DMS 273 (cell line): ENCODE measurements at regions not wholly inside any gene's neighbourhood (a gene's known extent, or its start where the extent isn't known, plus 50 kb on each side); places are given as distances from the start of the nearest gene placed in this dataset.

Experiments used
- DNase-seq: peaks from one replicate; lab custom pipeline; 2025; ENCODE audit not compliant: unreplicated experiment; lab: John Stamatoyannopoulos, UW

DNA sequence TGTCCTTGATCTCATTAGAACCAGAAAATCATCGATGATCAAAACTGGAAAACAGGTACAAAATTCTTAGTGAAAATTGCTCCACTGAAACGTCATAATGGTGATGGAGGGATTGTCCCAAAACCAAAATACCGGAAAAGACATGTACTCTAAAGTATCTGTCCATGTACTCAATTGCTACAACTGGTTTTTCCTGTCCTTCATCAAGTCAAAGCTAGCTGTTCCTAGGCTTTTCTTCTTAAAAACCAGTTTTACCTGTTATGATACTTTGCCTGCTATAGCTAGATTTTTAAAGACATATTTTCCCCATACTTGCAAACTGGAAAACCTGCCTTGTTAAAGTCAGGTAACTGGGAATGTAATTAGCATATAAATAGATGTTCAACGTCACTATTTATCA is 50.5 kb upstream of the LRRC1 start:
- no peak for DNase-seq

- no peak for DNase-seq
These were observed 53.6 kb upstream of the LRRC1 start for GRCh38 chr6:53741034-53741823.

DNA sequence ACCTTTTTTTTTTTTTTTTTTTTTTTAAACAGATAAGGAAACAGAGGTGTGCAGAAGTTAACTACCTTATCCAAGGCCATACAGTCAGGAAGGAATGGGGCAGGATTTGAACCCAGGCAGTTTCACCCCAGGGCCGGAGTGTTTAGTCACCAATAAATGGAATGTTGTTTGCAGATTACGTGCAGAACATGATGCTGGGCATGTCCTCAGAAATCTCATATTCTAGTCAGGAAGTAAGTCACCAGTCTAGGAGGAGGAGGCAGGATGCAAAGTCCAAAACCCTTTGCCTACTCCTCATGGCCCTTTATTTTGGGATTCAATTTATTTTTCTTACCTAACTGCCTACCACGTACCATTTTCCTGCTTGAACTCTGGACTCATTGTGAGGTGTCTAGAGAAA is 57.1 kb upstream of the LRRC1 start:
- DNase-seq: no peak

GRCh38 chr6:53735896-53736295 is 58.9 kb upstream of the LRRC1 start:
- peak; percentile 66 for DNase-seq

DNA sequence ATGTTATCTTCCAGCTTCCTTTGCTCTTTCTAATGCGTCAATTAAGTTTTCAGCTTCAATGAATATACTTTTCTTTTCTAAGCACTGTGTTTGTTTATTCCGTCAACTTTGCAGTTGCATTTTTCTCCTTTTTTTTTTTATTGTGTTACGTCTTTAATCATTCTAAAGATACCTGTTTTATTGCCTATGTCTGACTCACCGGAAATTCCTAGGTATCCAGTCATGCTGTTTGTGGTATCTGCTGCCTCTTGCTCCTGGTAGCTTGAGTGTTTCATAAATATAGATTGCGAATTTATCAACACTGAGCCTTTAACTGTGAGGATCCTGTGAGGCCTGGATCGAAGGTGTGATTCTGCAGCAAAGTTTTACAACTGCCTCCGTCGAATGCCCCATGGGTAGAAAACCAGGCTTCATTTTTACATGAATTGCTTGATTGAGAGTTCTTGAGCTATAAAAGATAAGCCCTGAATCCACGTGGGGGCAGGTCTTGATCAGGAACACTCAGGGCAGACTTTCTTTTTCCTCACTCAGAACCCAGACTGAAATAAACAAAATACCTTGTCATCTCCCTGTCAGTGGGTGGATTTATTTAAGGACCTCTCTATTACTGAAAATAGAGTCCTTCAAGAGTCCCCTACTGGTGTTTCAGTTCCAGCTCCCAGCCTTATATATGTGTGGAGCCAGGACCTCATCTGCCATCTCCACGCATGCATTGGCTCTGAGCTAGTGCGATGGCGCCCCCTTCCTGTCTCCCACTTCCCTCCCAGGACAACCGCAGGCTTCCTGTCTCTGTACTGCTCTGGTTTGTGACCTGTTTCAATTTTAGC is 60.1 kb upstream of the LRRC1 start:
- DNase-seq: peak; percentile 69

GRCh38 chr6:53731866-53732636 is 62.8 kb upstream of the LRRC1 start:
- DNase-seq: peak; percentile 76

GRCh38 chr6:53730767-53731166 is 64.0 kb upstream of the LRRC1 start:
- DNase-seq: peak; percentile 30

DNA sequence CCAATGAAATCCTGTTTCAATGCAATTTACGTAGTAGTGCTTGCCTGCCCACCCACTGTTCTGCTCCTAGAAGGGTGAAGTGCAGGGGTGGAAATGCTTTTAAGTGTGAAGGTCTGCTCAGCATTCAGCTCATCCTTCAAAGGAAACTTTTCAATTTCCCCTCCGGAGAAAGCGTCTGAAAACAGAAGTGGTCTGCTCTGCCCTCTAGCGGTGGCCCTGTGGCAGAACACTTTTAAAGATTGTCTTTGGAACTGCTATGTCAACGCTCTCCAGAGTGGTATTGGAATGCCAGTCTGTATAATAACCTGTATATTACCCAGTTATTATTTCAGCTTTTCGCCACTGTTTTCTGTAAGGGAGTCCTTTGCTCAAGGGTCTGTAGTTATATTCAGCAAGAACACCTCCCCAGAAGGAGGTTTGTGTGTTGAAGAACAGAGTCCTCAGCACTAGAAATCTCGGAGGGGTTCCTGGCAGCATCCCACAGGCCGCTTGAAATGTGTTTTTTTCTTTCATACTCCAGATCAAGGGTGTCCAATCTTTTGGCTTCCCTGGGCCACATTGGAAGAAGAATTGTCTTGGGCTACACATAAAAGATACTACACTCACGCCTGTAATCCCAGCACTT is 63.1 kb upstream of the KLHL31 start:
- DNase-seq: peak; percentile 83

DNA sequence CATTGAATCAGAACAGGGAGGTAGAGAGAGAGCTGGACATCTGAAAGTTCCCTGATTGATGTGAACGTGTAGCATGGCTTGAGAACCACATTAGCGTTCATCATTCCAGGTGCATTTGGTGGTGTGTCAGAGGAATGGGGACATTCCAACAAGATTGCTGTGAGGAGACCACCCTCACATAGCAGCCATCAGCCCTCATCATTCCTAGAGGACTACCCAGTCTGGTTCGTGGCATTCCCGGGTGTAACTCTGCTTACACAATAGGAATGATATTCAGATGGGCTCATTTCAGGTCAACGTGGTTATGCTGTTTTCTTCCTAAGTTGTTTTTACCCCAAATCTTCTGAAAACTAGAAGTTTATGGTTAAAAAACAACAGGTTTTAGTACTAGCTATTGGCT is 62.2 kb upstream of the KLHL31 start:
- DNase-seq: no peak

DNA sequence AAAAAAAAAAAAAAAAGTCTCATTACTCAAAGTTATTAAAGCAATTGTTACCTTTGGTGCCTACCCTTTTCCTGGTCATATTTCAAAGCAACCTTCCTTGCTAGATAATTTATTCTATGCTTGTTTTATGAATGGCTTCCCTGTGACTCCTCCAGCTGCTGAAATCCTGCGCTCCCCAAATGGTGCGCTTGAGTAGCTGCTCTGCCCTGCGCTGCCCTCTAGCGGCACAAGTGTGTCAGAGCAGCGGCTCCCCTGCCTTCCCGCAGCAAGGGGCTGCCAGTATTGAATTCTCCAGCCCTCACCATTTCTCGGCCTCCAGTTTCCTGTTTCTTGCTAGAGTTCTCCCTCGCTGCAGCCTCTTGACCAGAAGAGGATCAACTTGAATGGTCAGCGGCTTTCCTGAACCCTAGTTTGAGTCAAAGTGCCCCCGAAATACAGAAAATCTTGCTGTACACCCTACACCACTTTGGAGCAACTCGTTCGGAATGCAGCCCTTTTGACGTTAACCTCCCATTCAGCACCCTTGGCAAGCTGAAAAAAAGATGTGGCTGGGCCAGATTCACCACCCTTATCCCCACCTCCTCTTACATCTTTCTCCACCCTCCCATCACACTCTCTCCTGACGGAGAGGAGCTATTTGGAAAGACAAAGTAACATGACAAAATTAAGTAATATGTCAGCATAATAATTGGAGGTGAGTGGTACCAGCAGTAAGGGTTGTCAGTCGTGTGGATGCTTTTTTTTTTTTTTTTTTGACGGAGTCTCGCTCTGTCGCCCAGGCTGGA is 60.4 kb upstream of the KLHL31 start:
- DNase-seq: peak; percentile 93

DNA sequence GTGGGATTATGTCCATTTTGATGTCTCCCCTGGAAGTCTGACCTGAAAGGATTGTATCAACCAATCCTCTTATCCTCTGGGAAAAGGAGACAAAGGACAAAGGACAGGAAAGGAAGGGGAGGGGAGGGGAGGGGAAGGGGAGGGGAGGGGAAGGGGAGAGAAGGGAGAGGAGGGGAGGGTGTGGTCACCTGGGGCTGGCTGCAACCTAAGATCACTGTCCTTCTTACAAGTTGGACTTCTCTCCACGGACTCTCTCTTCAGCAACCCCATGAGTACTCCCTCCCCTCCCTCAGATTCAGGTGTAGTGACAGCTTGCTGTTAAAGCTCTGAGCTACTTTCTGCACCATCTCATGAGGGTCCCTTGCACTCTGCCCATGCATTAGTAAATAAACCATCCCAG is 58.9 kb upstream of the KLHL31 start:
- DNase-seq: peak; percentile 26

DNA sequence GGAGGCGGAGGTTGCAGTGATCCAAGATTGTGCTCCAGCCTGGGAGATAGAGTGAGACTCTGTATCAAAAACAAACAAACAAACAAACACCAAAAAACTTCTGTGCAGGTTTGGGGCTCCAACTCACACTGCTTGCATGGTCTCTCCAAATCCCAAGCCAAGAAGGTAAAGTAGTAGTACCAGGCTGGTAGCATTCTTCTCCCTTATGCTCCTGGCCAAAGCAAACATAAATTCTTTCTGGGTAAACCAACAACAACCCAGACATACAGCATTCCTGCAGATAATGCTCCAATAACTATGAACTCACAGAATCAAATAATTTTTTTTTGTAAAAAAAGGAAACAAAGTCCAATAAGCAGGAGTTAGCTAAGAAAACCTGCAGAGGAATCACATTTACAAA is 57.8 kb upstream of the KLHL31 start:
- DNase-seq: no peak

DNA sequence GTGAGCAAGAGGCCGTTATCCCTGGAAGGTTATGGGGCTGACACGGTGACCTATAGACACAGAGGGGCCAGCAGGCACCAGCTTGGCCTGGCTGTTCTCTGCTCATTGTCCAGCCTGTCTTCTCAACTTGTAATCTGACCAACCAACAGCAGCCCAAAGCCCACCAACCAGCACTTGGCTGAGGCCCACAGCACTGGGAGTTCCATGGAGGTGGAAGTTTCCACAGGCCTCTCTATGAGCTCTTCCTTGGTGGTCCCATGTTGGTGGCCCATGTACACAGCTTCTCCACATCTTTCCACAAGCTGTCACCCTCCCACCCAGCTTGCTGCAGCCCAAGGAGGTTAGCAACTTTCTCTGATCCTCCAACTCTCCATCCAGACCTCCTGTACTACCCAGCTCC is 56.2 kb upstream of the KLHL31 start:
- no peak for DNase-seq

DNA sequence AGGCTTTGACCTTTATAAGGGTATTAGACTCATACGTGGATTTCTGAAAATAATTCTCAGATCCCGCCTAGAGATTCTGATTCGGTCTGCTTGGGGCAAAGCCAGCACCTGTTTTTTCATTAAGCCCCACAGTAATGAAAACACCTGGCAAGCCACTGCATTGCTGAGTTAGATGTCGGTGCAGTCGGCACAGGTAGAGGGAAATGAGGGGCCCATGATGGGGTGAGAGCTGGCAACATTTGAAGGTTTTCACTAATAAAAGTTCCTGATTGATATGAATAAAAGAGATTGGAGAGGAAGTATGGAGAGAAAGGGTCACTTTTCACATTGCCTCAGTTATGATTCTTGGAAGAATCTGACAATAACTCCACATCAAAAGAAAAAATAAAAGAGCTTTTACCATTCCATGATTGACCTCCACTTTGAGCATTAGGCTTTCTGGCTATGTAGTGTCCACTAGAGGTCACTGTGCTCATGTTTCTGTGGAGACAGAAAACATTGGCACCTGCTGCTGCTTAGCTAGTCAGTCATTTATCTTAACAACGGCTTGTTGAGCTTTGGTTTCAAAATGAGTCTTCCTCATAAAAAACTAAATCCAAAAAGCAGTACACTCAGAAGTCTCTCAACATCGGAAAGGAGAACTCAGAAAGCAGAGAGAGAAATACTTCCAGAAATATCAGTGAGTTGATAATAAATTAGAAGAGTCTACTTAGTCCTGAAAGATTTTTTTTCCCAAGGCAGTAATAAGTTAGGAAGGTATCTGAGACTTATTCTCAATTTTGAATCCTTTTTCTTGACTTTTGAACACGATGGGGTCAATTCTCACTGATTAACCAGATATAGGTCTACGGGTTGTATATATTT is 53.3 kb upstream of the KLHL31 start:
- DNase-seq: peak; percentile 89

- DNase-seq: no peak
These were observed 52.0 kb upstream of the KLHL31 start for GRCh38 chr6:53717566-53717965.

DNA sequence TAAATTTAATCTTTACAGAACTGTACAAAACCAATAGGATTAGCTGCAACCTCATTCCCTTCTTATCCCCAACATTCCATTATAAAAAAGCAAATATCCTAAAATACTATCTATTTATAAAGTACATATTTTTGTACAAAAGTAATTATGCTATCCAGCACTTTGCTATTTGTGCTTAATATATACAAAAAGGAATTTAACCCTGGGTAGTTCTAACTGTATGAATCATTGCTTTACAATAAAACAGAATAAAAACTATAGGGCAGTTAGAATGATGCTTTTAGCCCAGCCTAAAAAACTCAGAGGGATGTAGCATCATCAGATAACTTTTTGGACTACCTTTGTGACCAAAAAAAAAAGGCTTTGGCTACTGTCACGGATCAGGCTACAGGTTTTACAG is 49.9 kb upstream of the KLHL31 start:
- no peak for DNase-seq
